GM21526 (cell line): ENCODE measurements at regions not wholly inside any gene's neighbourhood (a gene's known extent, or its start where the extent isn't known, plus 50 kb on each side); places are given as distances from the start of the nearest gene placed in this dataset.

Source experiments
- ATAC-seq: cut with Tn5 transposase; IDR thresholded peaks from one replicate; pipeline ENCODE4 v1.9.1; 2021; ENCODE audit warnings: moderate library complexity; ENCODE audit not compliant: unreplicated experiment, low FRiP score

DNA sequence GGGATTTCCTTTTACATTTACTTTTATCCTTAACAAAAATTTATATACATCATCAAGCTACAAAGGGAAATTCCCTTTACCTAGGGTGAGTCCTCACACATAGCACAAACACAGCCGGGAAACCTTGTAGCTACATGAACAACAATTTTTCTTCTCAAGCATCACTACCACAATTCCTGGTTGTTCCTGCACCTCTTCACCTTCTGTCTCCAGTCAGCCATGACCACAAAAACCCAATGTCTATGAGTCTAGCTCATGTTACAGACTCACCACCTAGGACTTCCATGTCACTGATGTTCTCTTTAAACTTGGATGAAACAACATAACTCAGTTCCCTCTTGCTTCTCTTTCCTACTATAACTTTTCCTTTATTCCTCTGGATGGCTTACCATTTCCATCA, 460.4 kb downstream of the MBD2 start:
- no peak for ATAC-seq

GRCh38 chr18:53757328-53757727, 467.1 kb downstream of the MBD2 start:
- ATAC-seq, result no peak

DNA sequence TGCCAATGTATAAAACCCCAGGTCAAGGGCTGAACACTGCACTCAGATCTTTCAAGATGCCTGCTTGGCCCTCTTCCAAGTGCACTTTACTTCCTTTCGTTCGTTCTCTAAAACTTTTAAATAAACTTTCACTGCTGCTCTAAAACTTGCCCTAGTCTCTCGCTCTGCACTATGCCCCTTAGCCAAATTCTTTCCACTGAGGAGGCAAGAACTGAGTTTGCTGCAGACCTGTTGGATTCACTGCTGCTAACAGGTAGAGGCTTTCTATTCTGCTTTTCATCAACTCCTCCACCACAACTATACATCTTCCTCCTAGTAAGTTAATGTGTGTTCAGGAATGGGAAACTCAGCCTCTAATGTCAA, 467.9 kb downstream of the MBD2 start:
- no peak for ATAC-seq

DNA sequence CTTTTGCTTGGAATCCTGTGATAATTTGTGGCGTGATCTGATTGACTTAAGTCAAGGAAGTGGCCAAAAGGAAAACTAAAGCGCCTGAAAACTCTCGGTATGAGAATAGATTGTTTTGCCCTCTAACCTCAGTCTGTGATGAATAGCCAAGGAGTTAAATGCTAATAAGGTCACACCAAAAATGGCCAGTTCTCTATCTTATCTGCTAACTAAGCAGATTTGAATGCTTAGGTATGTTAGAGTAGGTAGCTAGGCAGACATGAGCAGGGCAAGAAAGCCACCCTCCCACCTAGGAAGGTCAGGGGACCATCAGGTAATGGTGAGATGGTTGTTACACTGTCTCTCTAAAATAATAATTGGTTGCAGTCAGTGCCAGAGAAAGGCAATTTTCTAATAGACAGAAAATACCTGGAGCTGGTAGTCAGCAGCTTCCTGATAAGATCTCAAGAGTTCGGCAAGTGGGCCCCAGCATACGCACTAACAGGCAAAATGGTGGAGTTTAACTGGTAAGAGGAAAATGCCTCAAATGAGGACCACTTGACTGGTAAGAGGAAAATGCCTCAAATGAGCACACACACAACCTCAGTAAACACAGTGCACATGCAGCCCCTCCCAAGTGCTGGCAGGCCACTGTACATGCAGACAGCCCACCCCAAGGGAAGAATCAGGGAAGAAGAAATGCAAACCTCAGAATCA, 468.4 kb downstream of the MBD2 start:
- ATAC-seq, result no peak

GRCh38 chr18:53754154-53754553, 470.3 kb downstream of the MBD2 start:
- no peak for ATAC-seq

DNA sequence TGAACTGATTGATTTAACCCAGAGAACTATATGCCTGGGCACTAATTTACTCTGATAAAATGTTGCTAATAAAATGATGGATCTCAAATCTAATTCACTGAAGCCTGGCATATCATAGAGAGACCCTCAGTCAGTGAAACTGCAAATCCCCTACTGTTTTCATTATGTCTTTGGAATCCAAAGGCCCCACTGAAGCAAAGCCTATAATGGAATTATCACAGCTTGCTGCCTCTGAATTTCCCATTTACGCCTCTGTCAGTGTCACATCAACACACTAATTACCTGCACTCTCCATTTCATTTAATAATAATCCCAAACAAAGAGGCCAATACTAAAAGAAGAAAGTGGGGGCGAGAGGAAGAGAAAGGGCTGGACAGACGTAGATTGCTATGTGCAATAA, 470.9 kb downstream of the MBD2 start:
- no peak for ATAC-seq

- ATAC-seq, result no peak
Observed at GRCh38 chr18:53752781-53753367, 471.6 kb downstream of the MBD2 start.

DNA sequence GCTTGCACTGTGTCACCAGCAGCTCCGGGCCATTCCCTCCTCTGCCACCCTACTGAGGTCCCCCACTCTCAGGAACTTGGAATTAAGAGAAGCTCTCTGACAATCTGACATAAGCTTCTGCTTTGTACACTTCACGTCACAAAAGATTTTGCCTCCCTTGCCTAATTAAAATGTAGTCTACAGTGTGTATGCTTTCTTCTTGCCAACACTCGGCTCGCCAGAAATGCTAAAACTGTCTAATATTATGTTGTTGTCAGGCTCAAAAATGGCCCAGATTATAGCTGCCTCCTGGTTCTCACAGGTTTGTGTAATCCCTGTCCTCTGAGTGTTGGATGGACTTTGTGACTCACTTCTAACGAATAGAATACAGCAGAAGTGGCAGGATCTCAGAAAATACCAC, 474.7 kb downstream of the MBD2 start:
- ATAC-seq, result no peak

DNA sequence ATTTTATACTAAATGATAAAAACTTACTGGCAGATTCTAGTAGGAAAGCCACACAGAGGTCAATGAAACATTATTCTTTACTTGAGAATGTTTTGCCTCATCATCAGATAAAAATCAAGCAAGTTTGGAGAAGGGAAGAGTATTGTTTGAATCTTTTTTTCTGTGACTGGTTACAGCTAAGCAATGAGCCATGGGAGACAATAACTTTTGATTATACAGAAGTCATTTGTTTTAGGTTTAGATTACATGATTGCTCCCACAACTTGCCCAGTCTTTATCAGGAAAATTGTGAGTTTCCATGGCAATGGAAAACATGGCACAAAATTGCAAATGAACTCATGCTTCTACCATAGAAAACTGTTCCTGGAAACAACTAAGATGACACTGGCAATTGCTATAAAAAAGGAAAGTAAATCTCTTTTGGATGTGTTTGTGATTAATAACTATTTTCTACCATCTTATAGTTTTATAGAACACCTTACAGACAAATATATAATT, 476.8 kb downstream of the MBD2 start:
- no peak for ATAC-seq

GRCh38 chr18:53747210-53747609, 477.3 kb downstream of the MBD2 start:
- no peak for ATAC-seq

- no peak for ATAC-seq
Observed at GRCh38 chr18:53745986-53746385, 478.5 kb downstream of the MBD2 start.

DNA sequence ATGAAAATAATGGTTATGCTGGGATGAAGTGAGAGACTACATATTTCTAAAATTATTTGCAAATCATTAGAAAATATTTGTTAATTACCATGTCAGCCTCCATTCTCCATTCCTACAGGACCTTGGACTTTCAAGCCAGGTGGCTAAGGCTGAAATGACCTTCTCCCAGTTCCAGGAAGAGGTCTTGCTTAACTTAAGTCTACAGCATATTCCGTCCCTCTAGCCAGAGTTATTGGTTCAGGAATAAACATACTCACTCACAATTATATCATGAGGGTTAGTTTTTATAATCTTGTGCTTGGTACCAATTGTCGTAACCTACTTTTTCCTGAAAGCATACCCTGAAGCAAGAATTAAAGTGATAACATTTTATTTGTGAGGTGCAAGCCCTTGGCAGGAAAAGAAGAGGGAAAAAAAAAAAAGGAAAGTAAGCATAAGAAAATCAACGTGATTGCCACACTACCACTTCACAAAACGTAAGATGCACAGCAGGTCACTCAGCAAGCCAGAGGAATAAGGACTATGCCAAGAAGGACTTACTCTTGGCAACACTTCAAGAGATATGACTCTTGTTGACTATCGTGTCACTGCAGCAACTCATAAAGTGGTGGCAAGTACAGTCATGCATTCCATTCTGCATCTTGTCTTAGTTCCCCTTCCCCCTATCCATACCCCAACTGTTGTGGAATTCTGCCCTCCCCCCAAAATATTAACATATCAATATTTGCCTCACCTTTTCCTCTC, 479.1 kb downstream of the MBD2 start:
- no peak for ATAC-seq

DNA sequence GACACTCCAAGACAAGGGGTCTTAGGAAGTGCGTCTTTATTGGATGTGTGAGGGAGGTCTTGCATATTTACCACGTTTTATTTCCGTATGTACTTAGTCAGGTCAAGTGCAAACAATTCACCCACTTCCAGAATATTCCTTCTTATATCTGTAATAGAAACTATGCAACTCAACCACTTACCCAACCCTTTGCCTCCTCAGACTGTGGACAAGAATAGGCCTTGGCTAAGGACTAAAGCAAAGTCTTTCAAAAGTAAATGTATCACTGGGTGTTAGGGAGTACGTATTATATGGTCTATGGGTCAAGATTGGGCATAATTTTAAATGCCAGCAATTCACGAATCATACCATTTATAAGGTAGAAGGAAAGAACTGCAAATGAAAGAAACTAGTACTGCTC, 484.8 kb downstream of the MBD2 start:
- ATAC-seq, result no peak

DNA sequence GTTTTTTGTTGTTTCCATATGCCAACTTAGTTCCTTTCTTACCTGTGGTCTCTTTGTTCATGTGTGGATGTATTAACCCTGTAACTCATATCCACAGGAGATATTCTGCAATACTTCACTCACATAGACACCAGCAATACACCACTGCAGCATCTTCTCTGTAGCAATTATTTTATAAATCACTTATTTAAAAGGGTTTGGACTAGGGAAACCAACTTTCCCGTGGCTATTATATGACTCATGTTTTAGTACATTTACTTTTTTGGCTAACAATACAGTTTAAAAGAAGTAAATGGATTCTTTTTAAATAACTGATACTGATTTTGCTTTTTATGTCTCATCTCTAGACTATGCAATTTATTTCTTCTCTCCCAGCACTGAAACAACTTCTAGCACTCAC, 488.9 kb downstream of the MBD2 start:
- no peak for ATAC-seq

DNA sequence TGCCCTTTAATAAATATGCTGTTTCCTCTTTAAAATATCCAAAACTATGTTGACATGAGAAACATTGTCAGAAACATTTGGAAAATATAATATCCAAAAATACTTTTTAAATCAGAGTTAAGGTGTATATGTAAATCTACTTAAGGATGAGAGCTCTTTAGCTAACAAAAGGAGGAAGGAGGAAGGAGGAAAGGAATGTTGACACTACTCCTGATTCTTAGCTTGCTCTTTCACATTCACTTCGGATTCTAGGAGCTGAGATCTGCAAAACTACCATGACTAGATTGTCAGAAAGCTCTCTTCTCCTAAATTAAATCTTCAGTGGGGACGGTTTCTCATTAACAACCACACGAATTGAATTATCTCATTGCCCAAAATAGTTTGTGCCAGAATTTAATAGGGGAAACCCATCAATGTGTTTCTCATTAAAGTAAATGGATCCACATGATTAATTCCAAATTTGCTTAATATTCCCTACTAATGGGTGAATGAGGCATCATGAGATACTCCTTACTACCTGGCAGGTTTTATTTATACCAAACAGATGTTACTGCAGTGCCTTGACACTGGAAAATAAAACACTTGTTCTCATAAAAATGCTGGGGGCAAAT, 509.1 kb downstream of the MBD2 start:
- no peak for ATAC-seq

- no peak for ATAC-seq
Observed at GRCh38 chr18:53710080-53710479, 514.4 kb downstream of the MBD2 start.

DNA sequence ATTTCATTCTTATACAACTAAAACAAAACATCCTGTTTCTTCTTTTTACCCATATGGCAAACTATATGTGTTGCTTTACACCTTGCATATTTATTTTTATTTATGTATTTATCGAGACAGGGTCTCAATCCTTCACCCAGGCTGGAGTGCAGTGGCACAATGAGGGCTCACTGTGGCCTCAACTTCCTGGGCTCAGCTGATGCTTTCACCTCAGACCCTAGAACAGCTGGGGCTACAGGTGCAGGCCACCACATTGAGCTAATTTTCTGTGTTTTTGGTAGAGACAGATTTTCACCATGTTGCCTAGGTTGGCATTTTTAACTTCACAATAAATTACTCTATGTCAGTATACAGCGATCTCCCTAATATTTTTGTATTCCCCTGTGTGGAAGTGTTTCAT, 522.0 kb downstream of the MBD2 start:
- no peak for ATAC-seq

- ATAC-seq, result no peak
Observed at GRCh38 chr18:53701697-53702096, 522.8 kb downstream of the MBD2 start.

DNA sequence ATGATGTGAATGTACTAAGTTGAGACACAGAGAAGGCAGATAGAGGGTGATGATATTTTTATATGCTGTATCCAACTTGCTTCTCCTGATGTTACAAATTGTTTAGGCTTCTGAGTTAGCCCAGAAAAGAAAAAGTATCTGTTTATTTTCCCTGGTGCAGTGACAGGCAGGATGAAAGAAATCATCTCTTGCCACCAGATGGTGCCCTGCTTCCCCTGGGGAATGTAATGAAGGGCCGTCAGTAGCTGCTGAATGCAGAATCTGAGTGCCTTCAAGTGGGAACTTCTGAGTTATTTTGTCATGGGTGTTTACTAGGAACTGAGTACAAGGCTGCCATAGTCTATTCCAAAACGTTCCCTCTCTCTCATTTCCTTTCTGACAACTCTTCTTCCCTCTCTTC, 525.6 kb downstream of the MBD2 start:
- no peak for ATAC-seq

- no peak for ATAC-seq
Observed at GRCh38 chr18:53689886-53690285, 534.6 kb downstream of the MBD2 start.

- ATAC-seq, result no peak
Observed at GRCh38 chr18:53686965-53687364, 537.5 kb downstream of the MBD2 start.
